IPS-NIHi7 (cell line): ENCODE measurements at regions not wholly inside any gene's neighbourhood (a gene's known extent, or its start where the extent isn't known, plus 50 kb on each side); places are given as distances from the start of the nearest gene placed in this dataset.

ENCODE experiments used
- DNase-seq: peaks from one replicate; pipeline ENCODE4 v3.0.0; 2012; ENCODE audit warnings: mixed read lengths; ENCODE audit errors: extremely low spot score

DNA sequence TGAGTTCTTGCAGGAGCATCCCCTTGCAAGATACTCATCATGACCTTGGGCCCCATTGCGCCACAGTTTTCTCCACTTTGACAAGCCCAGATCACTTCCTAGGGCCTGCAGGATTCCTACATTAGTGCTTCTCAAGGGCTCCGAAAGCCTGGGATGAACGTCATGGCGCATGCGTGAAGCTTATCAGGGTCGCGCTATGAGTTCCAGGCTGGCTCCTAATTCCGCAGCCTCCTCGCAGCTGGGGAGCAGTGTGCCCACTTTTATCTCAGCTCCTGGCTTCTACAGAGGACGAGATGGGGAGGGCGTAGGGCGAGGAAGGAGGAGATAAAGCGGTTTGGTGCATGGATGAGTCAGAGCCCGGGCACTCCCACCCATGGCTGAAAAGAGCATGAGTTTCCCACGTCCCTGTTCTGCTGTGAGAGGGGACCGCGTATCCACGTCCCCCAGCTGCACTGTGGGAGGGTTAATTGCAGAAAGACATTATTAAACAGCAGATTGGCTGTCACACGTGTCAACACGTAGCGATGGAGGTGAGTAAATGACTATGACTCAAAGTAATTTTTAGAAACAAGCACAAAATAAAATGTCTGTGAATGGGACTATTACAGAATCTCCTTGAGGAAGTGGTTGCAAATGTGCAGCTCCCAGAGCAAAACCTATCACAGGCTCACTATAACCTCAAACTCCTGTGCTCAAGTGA, 72.9 kb upstream of the DSP start:
- DNase-seq = peak; percentile 48

DNA sequence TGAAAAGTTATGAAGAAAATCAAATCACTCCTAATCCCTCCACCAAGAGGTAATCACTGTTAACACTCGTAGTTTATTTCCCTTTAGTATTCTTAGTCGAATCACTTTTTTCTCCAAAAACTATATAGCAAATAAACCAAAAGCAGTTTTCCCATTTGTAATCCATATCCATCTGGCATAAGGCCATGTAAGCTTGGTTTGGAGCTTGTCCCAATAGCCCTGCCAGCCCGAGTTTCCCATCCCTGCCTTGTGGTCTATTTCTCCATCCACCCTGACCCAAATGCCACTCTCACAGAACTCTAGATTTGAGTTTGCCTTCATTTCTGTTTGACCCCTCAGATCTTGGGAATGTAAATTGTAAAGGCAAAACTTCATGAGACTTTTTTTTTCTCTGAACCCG, 71.8 kb upstream of the DSP start:
- no peak for DNase-seq

DNA sequence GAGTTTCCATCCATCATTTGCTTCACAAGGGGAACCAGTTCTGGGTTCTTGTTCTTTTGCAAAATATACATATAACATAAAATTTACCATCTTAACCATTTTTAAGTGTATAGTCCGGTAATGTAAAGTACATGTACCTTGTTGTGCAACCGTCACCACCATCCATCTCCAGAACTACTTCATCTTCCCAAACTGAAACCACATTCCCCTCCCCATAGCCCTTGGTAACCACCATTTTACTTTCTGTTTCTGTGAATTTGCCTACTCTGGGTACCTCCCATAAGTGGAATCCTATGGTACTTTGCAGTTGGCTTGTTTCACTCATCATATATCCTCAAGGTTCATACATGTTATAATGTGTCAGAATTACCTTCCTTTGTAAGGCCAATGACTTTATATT, 70.3 kb upstream of the DSP start:
- DNase-seq = no peak

DNA sequence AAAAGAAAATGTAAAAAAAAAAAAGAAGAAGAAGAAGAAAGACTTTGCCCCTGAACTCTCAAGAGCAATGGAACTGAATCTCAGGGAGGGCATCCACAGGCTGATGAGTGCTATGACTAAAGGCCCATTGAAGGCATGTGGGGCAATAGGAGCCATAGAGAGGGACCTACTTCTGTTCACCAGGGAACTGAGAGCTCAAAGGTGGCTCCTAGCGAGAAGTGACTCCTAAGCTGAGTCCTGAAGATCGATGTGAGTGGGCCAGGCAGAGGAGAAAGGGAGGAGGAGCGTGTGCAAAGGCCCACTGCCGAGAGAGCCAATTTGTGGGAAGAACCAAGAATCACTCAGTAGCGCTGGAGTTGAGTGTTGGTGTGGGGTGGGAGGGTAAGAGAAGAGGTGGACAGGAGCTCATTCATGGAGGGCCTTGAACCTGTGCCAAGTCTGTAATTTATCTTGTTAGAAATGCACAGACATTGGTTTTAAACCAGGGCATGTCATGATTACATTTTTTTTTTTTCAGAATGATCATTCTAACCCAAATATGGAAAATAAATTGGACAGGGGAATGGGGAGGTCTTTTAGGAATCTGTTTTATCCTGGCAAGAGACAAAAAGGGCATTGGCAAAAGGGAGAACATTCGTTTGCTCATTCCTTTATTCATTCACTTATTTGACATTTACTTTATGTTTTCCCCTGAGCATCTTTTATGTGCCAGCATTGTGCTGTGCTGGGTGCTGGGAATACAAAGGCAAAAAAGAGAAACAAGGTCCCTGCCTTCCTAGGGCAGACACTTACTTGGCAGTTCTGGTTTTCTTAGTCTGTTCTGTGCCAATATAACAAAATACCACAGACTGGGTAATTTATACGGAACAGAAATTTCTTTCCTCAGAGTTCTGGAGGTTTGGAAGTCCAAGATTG, 67.4 kb upstream of the DSP start:
- DNase-seq = no peak

DNA sequence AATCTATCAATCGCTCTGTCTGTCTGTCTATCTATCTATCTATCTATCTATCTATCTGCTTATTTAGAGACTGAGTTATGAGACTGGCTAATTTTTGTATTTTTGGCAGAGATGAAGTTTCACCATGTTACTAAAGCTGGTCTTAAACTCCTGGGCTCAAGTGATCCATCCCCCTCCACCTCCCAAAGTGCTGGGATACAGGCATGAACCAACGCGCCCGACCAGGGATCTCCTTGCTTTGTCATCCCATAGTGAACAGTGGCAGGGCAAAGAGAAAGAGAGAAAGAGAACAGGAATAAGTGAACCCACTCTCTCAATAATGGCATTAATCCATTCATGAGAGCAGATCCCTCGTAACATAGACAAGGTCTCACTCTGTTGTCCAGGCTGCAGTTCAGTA, 66.4 kb upstream of the DSP start:
- DNase-seq = no peak

DNA sequence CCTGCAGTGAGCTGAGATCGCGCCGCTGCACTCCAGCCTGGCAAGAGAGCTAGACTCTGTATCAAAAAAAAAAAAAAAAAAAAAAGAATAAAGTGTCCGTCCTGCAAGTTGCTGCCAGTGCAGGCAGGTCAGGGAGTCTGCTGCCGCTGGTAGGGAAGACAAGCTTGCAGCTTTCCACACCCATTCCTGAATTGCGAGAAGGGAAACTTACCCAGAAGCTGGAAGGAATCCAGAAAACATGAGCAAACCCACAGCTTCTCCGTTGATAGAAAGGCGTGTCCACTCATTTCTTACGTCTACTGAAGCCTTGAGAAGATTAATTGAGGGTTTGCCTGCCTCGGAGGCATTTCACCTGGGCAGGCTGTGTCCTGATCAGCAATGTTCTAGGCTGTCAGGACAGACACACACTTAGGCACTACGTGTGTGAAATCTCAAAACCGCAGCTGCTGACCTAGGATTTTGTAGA, 61.6 kb upstream of the DSP start:
- DNase-seq = no peak

DNA sequence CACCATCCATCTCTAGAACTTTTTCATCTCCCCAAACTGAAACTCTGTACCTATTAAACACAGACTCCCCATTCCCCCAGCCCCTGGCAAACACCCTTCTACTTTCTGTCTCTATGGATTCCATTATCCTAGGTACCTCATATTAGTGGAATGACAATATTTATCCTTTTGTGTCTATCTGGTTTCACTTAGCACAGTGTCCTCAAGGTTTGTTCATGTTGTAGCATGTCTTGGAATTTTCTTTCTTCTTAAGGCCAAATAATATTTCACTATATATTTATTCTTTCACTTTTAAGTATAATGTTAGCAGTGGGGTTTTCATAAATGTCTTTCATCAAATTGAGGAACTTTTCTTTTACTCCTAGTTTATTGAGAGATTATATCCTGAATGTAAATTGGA, 56.8 kb upstream of the DSP start:
- DNase-seq = no peak

DNA sequence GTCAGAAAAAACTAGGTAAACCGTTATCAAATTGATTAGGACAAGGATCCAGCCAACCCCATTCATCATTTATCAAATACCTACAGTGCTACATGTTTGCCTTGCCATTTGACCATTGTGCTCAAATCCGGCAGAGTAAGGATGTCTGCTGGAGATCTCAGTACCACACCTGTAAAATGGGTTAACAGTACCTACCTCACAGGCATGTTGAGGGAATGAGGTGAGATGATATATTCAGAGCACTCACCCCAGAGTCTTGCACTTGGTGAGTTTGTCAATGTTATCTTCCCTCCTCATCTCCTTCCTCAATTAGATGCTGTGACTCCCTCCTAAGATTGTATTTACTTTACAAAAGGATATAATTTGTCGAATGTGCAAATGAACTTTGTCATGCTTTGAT, 54.5 kb upstream of the DSP start:
- DNase-seq = no peak

DNA sequence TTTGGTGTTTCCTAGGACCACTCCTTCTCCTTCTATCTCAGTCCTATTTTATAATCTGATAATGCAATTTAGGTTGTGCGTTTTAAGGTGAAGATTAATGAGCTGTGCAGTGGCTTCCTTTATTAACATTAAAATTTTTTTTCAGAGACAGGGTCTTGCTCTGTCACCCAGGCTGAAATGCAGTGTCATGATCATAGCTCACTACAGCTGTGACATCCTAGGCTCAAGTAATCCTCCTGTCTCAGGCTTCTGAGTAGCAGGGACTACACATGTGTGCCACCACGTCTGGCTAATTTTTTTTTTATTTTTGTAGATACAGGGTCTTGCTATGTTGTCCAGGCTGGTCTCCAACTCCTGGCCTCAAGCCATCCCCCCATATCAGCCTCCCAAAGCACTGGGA, 53.0 kb upstream of the DSP start:
- DNase-seq = no peak

DNA sequence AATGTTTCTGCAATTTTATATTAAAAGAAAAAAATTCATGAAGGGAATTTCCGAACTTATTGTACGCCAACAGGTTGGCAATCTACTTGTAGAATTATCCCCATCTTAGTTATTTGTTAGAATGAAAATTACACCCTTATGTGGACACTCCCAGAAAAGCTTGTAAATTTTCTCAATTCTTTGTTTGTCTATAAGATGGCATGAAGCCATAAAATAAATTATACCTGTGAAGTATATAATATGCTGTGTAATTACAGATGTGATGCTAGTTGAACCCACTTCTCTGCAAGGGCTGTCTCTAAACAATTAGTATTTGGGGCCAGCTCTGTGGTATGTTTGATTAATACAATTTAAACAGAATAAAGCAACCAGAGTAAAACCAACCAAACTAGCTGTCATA, 52.1 kb upstream of the DSP start:
- no peak for DNase-seq
